ENCODE measurements at regions not wholly inside any gene's neighbourhood (a gene's known extent, or its start where the extent isn't known, plus 50 kb on each side); places are given as distances from the start of the nearest gene placed in this dataset.

DNA sequence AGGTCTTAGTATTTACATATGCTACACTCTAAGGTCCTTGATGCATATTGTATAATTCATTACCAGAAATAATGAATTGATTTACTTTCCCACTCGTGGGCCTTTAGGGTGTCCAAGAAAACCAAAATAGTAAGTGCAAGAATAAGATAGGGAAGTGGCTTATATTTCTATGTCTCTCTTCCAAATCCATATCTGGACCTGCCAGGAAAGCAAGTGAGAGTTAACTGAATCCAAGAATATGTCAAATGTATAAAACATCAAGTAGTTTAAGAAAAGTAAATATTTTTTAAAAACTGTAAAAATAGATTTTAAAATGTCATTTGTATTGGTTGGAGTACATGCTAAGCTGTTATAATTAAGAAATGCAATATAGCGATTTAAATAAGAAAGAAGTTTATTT is 1072.1 kb downstream of the OTOL1 start (continued):
- TF ChIP-seq, protein P1, sequence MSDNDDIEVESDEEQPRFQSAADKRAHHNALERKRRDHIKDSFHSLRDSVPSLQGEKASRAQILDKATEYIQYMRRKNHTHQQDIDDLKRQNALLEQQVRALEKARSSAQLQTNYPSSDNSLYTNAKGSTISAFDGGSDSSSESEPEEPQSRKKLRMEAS (IDR thresholded peaks at IDR 0.05; ENCODE audit: low read depth) = no peak
- TF ChIP-seq, protein P2, sequence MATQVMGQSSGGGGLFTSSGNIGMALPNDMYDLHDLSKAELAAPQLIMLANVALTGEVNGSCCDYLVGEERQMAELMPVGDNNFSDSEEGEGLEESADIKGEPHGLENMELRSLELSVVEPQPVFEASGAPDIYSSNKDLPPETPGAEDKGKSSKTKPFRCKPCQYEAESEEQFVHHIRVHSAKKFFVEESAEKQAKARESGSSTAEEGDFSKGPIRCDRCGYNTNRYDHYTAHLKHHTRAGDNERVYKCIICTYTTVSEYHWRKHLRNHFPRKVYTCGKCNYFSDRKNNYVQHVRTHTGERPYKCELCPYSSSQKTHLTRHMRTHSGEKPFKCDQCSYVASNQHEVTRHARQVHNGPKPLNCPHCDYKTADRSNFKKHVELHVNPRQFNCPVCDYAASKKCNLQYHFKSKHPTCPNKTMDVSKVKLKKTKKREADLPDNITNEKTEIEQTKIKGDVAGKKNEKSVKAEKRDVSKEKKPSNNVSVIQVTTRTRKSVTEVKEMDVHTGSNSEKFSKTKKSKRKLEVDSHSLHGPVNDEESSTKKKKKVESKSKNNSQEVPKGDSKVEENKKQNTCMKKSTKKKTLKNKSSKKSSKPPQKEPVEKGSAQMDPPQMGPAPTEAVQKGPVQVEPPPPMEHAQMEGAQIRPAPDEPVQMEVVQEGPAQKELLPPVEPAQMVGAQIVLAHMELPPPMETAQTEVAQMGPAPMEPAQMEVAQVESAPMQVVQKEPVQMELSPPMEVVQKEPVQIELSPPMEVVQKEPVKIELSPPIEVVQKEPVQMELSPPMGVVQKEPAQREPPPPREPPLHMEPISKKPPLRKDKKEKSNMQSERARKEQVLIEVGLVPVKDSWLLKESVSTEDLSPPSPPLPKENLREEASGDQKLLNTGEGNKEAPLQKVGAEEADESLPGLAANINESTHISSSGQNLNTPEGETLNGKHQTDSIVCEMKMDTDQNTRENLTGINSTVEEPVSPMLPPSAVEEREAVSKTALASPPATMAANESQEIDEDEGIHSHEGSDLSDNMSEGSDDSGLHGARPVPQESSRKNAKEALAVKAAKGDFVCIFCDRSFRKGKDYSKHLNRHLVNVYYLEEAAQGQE (IDR thresholded peaks at IDR 0.05; ENCODE audit: low read depth, low read length) = no peak

DNA sequence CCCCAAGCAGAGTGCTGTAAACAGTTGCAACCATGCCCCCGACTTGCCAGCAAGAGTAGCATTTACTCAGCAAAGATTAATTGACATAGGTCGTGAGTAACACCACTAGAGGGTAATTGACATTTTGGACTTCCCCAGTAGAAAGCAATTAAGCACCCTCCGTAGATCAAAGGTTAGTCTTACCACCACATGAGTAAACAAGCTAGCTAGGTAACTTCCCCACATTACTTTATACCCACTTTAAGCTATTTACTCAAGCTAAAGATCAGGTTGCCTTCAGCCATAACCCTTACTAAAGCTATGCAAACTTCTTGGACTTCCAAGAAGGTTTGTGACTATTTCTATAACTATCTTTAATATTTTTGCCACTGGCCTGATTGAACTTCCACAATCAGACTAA is 1072.7 kb downstream of the OTOL1 start:
- Histone ChIP-seq H3F3A (replicated peaks; ENCODE audit: insufficient read depth) (no peaks in the 10 kb centered on the region), H3K4me2 (no peak overlapping the region), H3K4me3 (ENCODE audit: low read depth in 2 of 2, low read length in 1 of 2) (no peak overlapping the region), H3K9me3 (no peaks in the 10 kb centered on the region), H3K27me3 (ENCODE audit: insufficient read depth) (no peaks in the 10 kb centered on the region), H4K20me1 (ENCODE audit: insufficient read depth) (no peaks in the 10 kb centered on the region), H3K79me2 (ENCODE audit: insufficient read depth) (no peaks in the 10 kb centered on the region), H3K27ac (ENCODE audit: low read depth in 2 of 2, low read length in 1 of 2) (no peak overlapping the region), H3K36me3 (replicated peaks in 1 of 2; ENCODE audit: control insufficient read depth in 1 of 2, insufficient read depth in 2 of 2, low read length in 1 of 2) (no peaks in the 10 kb centered on the region), H3K9me2 (no peaks in the 10 kb centered on the region), H2AFZ (ENCODE audit: low read depth) (no peak overlapping the region), H3K9ac (no peak overlapping the region), H3K4me1 (ENCODE audit: control insufficient read depth in 1 of 2, insufficient read depth in 2 of 2, low read depth in 1 of 2, low read length in 1 of 2) (no peaks in the 10 kb centered on the region)
- POLR2A ChIA-PET = no interaction called here
- CTCF ChIA-PET = interaction anchor here (1.1 kb wide), 1 partner anchor 14 kb away, joined by 3 read pairs; no protein-coding TSS in a partner anchor
- no peak for DNase-seq
- TF ChIP-seq YY1 (IDR thresholded peaks at IDR 0.05; ENCODE audit: low read depth) = no peak
- 61% methylated on average over 3 of the region's 3 CpGs for WGBS (ENCODE audit: low lambda C conversion rate)

DNA sequence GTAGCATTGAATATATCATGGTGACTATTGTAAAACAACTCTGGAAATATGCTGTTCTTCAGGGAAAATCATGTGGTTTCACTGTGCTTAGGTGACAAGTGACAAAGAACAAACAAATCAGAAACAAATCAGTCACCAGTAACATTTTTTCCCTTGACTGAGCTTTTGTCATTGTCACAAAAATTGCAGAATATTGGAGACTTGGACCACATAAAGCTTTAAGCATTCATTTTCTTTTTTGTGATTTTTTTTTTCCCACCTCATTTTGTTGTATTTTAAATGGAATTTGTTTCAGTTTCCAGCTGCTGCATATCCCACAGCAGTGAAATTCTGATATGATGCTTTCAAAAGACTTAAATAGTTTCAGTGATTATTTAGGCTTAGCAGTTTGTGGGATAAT is 1088.4 kb downstream of the OTOL1 start:
- H3K27me3 ChIP-seq (ENCODE audit: insufficient read depth) = no peaks in the 10 kb centered on the region
- H3K9me3 ChIP-seq = no peaks in the 10 kb centered on the region
- H3K9ac ChIP-seq = no peak overlapping the region
- DNase-seq = no peak
- H2AFZ ChIP-seq (ENCODE audit: low read depth) = no peak overlapping the region
- TF ChIP-seq NRF1 (IDR thresholded peaks at IDR 0.05; ENCODE audit: low read depth, low read length) (no peak), TCF12 (IDR thresholded peaks at IDR 0.05) (no peak), EP300 (IDR thresholded peaks at IDR 0.05; ENCODE audit: borderline replicate concordance in 1 of 2, low read depth in 1 of 2, low read length in 1 of 2) (no peak), NFIC (IDR thresholded peaks at IDR 0.05; ENCODE audit: borderline replicate concordance) (no peak), GABPA (IDR thresholded peaks at IDR 0.05; ENCODE audit: low read depth) (no peak), FOXM1 (IDR thresholded peaks at IDR 0.05; ENCODE audit: low read depth) (no peak), RFX5 (IDR thresholded peaks at IDR 0.05; ENCODE audit: low read length) (no peak), EZH2phosphoT487 (IDR thresholded peaks at IDR 0.05; ENCODE audit: borderline replicate concordance, low read depth) (no peak), TAF1 (IDR thresholded peaks at IDR 0.05; ENCODE audit: borderline replicate concordance, low read depth, low read length) (no peak), YY1 (IDR thresholded peaks at IDR 0.05; ENCODE audit: low read depth) (no peak)
- TF ChIP-seq, protein P1 (IDR thresholded peaks at IDR 0.05; ENCODE audit: low read depth) = no peak
- TF ChIP-seq, protein P3, sequence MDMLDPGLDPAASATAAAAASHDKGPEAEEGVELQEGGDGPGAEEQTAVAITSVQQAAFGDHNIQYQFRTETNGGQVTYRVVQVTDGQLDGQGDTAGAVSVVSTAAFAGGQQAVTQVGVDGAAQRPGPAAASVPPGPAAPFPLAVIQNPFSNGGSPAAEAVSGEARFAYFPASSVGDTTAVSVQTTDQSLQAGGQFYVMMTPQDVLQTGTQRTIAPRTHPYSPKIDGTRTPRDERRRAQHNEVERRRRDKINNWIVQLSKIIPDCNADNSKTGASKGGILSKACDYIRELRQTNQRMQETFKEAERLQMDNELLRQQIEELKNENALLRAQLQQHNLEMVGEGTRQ (IDR thresholded peaks at IDR 0.05; ENCODE audit: borderline replicate concordance, low read depth, low read length) = no peak
- TF ChIP-seq, protein P4, sequence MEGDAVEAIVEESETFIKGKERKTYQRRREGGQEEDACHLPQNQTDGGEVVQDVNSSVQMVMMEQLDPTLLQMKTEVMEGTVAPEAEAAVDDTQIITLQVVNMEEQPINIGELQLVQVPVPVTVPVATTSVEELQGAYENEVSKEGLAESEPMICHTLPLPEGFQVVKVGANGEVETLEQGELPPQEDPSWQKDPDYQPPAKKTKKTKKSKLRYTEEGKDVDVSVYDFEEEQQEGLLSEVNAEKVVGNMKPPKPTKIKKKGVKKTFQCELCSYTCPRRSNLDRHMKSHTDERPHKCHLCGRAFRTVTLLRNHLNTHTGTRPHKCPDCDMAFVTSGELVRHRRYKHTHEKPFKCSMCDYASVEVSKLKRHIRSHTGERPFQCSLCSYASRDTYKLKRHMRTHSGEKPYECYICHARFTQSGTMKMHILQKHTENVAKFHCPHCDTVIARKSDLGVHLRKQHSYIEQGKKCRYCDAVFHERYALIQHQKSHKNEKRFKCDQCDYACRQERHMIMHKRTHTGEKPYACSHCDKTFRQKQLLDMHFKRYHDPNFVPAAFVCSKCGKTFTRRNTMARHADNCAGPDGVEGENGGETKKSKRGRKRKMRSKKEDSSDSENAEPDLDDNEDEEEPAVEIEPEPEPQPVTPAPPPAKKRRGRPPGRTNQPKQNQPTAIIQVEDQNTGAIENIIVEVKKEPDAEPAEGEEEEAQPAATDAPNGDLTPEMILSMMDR (IDR thresholded peaks at IDR 0.05) = no peak
- H3K27ac ChIP-seq (ENCODE audit: low read depth in 2 of 2, low read length in 1 of 2) = no peak overlapping the region
- H3K4me1 ChIP-seq (ENCODE audit: control insufficient read depth in 1 of 2, insufficient read depth in 2 of 2, low read depth in 1 of 2, low read length in 1 of 2) = no peaks in the 10 kb centered on the region
- H3K4me2 ChIP-seq = no peak overlapping the region
- ChIA-PET POLR2A (no interaction called here), CTCF (no interaction called here)
- H3K79me2 ChIP-seq (ENCODE audit: insufficient read depth) = no peaks in the 10 kb centered on the region
- H3K4me3 ChIP-seq (ENCODE audit: low read depth in 2 of 2, low read length in 1 of 2) = no peak overlapping the region
- no peaks in the 10 kb centered on the region for H3F3A ChIP-seq (replicated peaks; ENCODE audit: insufficient read depth)
- H4K20me1 ChIP-seq (ENCODE audit: insufficient read depth) = no peaks in the 10 kb centered on the region
- no peaks in the 10 kb centered on the region for H3K36me3 ChIP-seq (replicated peaks in 1 of 2; ENCODE audit: control insufficient read depth in 1 of 2, insufficient read depth in 2 of 2, low read length in 1 of 2)
- no peaks in the 10 kb centered on the region for H3K9me2 ChIP-seq
